Panc1 (cell line): ENCODE measurements at regions not wholly inside any gene's neighbourhood (a gene's known extent, or its start where the extent isn't known, plus 50 kb on each side); places are given as distances from the start of the nearest gene placed in this dataset.

Experiments
- ATAC-seq: fragments of 200-7000 bp; cut with Tn5 transposase; 2 replicates; pipeline ENCODE4 v1.9.1; 2020; ENCODE audit warnings: mild to moderate bottlenecking, moderate library complexity
- BruUV-seq: library from RNA; stranded (reverse); fragments of 400-500 nt; replicated peaks from 2 replicates; lab custom pipeline; 2021; lab: Mats Ljungman, UMichigan
- CTCF ChIA-PET: fragments of 300-600 bp; sonication (Branson Sonifier 250); formaldehyde crosslinking; loops from one replicate; lab custom pipeline; 2022; ENCODE audit warnings: antibody characterized with exemption; lab: Charles Lee
- POLR2A ChIA-PET: fragments of 300-600 bp; sonication (Branson Sonifier 250); formaldehyde crosslinking; loops from one replicate; lab custom pipeline; 2022; ENCODE audit warnings: antibody characterized with exemption; lab: Charles Lee
- DNase-seq: peaks from one replicate; pipeline ENCODE4 v3.0.0-alpha.2; 2010; ENCODE audit warnings: low read depth, low spot score
- H3K27ac ChIP-seq: 2 replicates; pipeline ENCODE4 v1.5.1; 2011; ENCODE audit warnings: mild to moderate bottlenecking, low read length, inconsistent platforms
- H3K27me3 ChIP-seq: fragments of 200-500 bp; sonication (Bioruptor generic); 2 replicates; pipeline ENCODE4 v1.6.0; 2014; ENCODE audit warnings: low read length, inconsistent platforms; ENCODE audit not compliant: control insufficient read depth, insufficient read depth
- H3K36me3 ChIP-seq: fragments of 200-500 bp; sonication (Bioruptor generic); 2 replicates; pipeline ENCODE4 v1.5.1; 2014; ENCODE audit warnings: inconsistent platforms, mild to moderate bottlenecking, low read length, moderate library complexity; ENCODE audit not compliant: control insufficient read depth, insufficient read depth
- H3K4me1 ChIP-seq: 2 replicates; pipeline ENCODE4 v1.5.1; 2011; ENCODE audit warnings: inconsistent platforms, mild to moderate bottlenecking, low read length, moderate library complexity; ENCODE audit not compliant: control insufficient read depth, insufficient read depth
- H3K4me3 ChIP-seq, 2 experiments: 2 replicates each; pipeline ENCODE4 v1.5.1; 2011 to 2012; ENCODE audit warnings: low read depth in 2 of 2, low read length in 2 of 2, mild to moderate bottlenecking in 2 of 2, inconsistent platforms in 1 of 2, moderate library complexity in 1 of 2
- H3K9me3 ChIP-seq: fragments of 200-500 bp; sonication (Bioruptor generic); 2 replicates; pipeline ENCODE4 v1.5.1; 2014; ENCODE audit warnings: low read depth, mild to moderate bottlenecking, inconsistent platforms, low read length, moderate library complexity; ENCODE audit not compliant: control insufficient read depth, insufficient read depth
- POLR2AphosphoS5 ChIP-seq: IDR thresholded peaks from 2 replicates; pipeline ENCODE4 v1.6.1; 2012; ENCODE audit warnings: mild to moderate bottlenecking, low read depth, low read length, moderate library complexity
- SIN3A ChIP-seq: IDR thresholded peaks from 2 replicates; pipeline ENCODE4 v1.6.1; 2012; ENCODE audit warnings: low read depth, mild to moderate bottlenecking, low read length, moderate library complexity, borderline replicate concordance; ENCODE audit not compliant: insufficient read depth
- TCF7L2 ChIP-seq: IDR thresholded peaks from 2 replicates; pipeline ENCODE4 v1.6.1; 2011; ENCODE audit warnings: mild to moderate bottlenecking, low read depth, low read length, inconsistent platforms
- in situ Hi-C: cut with HindIII; loops from 2 replicates; pipeline ENCODE4 v1.10.0; 2016; ENCODE audit warnings: low sequenced_read_pairs, low pct_unique_long_range_greater_than_20kb
- intact Hi-C: fragments of 100-400 bp; cut with micrococcal nuclease; formaldehyde crosslinking; loops from one replicate; pipeline ENCODE4 v1.10.0; 2022; ENCODE audit not compliant: unreplicated experiment
- TF ChIP-seq, protein P1 (sequence below): fragments of 450-650 bp; IDR thresholded peaks from 2 replicates; pipeline ENCODE4 v1.5.1; 2017; ENCODE audit warnings: mild to moderate bottlenecking
- TF ChIP-seq, protein P2 (sequence below), 2 experiments: IDR thresholded peaks; 2 replicates each; pipeline ENCODE4 v1.6.1; 2011 to 2012; ENCODE audit warnings: low read depth in 2 of 2, control low read depth in 1 of 2, low read length in 1 of 2, mild to moderate bottlenecking in 1 of 2, moderate library complexity in 1 of 2; ENCODE audit not compliant: insufficient read depth in 1 of 2

DNA sequence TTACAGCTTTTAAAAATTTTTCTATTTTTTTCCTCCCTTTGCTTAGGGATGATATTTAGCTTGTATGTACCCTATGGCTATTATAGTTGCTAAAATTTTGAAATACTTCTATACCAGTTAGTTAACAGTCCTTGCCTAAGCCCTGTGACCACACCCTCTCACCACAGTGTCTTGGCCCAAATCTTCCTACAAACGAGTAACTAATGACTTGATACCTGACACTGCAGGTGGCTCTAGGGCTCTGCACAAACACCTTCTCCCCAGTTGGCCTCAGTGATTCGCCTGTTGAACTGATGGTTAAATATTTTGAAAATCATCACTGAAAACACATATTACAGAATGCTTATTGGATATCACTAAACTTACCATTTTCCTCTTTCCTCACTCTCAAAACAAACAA, 449.6 kb upstream of the CHD1 start:
- Histone ChIP-seq H3K4me3 (no peak overlapping the region), H3K4me1 (no peaks in the 10 kb centered on the region), H3K27me3 (no peaks in the 10 kb centered on the region), H3K9me3 (no peaks in the 10 kb centered on the region), H3K36me3 (no peaks in the 10 kb centered on the region), H3K27ac (no peak overlapping the region)
- POLR2A ChIA-PET = interaction anchor here (0.5 kb wide), 1 partner anchor 1654 kb away, joined by 9 read pairs; no protein-coding TSS in a partner anchor
- no TSS peak for BruUV-seq
- DNase-seq = no peak
- CTCF ChIA-PET = no interaction called here
- intact Hi-C loops = no loop called here
- in situ Hi-C loops = no loop called here
- TF ChIP-seq, protein P1, sequence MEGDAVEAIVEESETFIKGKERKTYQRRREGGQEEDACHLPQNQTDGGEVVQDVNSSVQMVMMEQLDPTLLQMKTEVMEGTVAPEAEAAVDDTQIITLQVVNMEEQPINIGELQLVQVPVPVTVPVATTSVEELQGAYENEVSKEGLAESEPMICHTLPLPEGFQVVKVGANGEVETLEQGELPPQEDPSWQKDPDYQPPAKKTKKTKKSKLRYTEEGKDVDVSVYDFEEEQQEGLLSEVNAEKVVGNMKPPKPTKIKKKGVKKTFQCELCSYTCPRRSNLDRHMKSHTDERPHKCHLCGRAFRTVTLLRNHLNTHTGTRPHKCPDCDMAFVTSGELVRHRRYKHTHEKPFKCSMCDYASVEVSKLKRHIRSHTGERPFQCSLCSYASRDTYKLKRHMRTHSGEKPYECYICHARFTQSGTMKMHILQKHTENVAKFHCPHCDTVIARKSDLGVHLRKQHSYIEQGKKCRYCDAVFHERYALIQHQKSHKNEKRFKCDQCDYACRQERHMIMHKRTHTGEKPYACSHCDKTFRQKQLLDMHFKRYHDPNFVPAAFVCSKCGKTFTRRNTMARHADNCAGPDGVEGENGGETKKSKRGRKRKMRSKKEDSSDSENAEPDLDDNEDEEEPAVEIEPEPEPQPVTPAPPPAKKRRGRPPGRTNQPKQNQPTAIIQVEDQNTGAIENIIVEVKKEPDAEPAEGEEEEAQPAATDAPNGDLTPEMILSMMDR = no peak
- TF ChIP-seq POLR2AphosphoS5 (no peak), TCF7L2 (no peak)
- TF ChIP-seq, protein P2, sequence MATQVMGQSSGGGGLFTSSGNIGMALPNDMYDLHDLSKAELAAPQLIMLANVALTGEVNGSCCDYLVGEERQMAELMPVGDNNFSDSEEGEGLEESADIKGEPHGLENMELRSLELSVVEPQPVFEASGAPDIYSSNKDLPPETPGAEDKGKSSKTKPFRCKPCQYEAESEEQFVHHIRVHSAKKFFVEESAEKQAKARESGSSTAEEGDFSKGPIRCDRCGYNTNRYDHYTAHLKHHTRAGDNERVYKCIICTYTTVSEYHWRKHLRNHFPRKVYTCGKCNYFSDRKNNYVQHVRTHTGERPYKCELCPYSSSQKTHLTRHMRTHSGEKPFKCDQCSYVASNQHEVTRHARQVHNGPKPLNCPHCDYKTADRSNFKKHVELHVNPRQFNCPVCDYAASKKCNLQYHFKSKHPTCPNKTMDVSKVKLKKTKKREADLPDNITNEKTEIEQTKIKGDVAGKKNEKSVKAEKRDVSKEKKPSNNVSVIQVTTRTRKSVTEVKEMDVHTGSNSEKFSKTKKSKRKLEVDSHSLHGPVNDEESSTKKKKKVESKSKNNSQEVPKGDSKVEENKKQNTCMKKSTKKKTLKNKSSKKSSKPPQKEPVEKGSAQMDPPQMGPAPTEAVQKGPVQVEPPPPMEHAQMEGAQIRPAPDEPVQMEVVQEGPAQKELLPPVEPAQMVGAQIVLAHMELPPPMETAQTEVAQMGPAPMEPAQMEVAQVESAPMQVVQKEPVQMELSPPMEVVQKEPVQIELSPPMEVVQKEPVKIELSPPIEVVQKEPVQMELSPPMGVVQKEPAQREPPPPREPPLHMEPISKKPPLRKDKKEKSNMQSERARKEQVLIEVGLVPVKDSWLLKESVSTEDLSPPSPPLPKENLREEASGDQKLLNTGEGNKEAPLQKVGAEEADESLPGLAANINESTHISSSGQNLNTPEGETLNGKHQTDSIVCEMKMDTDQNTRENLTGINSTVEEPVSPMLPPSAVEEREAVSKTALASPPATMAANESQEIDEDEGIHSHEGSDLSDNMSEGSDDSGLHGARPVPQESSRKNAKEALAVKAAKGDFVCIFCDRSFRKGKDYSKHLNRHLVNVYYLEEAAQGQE (IDR thresholded peaks at IDR 0.05; ENCODE audit: insufficient read depth in 1 of 2, low read depth in 2 of 2, low read length in 1 of 2) = no peak
- no peak for ATAC-seq

DNA sequence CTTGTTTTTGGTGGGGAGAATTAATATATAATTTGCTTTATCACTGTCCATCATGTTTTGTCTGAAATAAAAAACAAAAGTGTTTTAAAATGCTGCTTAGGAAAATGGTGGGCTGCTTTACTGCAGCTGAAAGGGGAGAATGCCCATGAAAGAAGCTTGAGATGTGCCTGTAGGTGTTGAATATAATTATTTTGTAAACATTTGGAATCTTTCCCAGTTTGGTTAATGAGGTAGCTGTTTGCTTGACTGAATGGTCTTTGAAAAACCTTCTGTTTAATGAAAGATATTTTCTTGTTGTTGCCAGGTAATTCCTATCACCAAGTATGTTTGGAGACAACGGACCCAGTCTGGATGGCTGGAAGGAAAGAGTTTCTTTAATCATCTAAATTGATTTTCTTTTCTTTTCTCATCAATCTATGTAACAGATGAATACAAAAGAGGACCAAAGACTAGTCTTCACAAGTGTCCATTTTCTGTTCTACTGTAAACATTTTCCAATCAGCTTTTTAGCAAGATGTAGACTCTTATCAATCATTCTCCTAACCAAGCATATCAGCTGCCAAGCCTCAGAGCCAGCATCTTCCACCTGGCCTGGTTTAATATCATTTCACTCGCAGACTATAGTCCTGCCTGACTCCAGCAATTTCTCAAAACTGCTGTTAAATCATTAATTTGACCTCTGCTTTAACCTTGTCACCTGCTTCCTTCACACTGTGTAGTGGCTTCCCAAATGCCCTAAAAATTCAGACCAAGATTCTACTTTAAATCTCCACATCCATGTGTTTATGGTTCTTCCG, 441.2 kb upstream of the CHD1 start:
- CTCF ChIA-PET = no interaction called here
- no peak for TF ChIP-seq SIN3A
- TF ChIP-seq, protein P1 = no peak
- TF ChIP-seq, protein P2 (IDR thresholded peaks at IDR 0.05; ENCODE audit: insufficient read depth in 1 of 2, low read depth in 2 of 2, low read length in 1 of 2) = no peak
- no peak for TF ChIP-seq POLR2AphosphoS5
- no peak for TF ChIP-seq TCF7L2
- Histone ChIP-seq H3K4me3 (no peak overlapping the region), H3K9me3 (no peaks in the 10 kb centered on the region), H3K36me3 (no peaks in the 10 kb centered on the region), H3K27me3 (no peaks in the 10 kb centered on the region), H3K4me1 (no peaks in the 10 kb centered on the region), H3K27ac (no peak overlapping the region)
- DNase-seq (no peak), ATAC-seq (no peak)
- intact Hi-C loops (no loop called here), in situ Hi-C loops (no loop called here)
- POLR2A ChIA-PET = no interaction called here
- BruUV-seq = no TSS peak
